Suppressor macrophage (primary cell): ENCODE measurements at regions not wholly inside any gene's neighbourhood (a gene's known extent, or its start where the extent isn't known, plus 50 kb on each side); places are given as distances from the start of the nearest gene placed in this dataset.
A peak's percentile ranks its signal among the peaks of the same experiment; 100 is the strongest.
"Not testable (repeated sequence)": the region's sequence is repeated elsewhere in the genome, so short reads cannot be mapped to it uniquely, and the experiment has no call there.

Source experiments
- DNase-seq, 4 experiments: peaks; one replicate each; pipeline ENCODE4 v3.0.0-alpha.2; 2020 to 2022

- DNase-seq = not testable (repeated sequence)
These were observed 873.0 kb upstream of the KLHL1 start for GRCh38 chr13:70981219-70981618.

GRCh38 chr13:70969321-70969720, 861.1 kb upstream of the KLHL1 start:
- no peak for DNase-seq

GRCh38 chr13:70967564-70967963, 859.3 kb upstream of the KLHL1 start:
- no peak for DNase-seq

- peak in 2 of 4 experiments; percentile 4 for DNase-seq
These were observed 856.6 kb upstream of the KLHL1 start for GRCh38 chr13:70964874-70965273.

- no peak for DNase-seq
These were observed 855.9 kb upstream of the KLHL1 start for GRCh38 chr13:70964124-70964523.

GRCh38 chr13:70960841-70961443, 852.7 kb upstream of the KLHL1 start:
- DNase-seq = peak; percentile 21 to 49 (median 34)

GRCh38 chr13:70959035-70959775, 851.0 kb upstream of the KLHL1 start:
- DNase-seq = no peak

- DNase-seq = no peak
These were observed 847.6 kb upstream of the KLHL1 start for GRCh38 chr13:70955887-70956286.

GRCh38 chr13:70950664-70951063, 842.4 kb upstream of the KLHL1 start:
- DNase-seq = no peak

GRCh38 chr13:70945506-70945905, 837.3 kb upstream of the KLHL1 start:
- no peak for DNase-seq

GRCh38 chr13:70941454-70941853, 833.2 kb upstream of the KLHL1 start:
- no peak for DNase-seq

GRCh38 chr13:70938462-70938861, 830.2 kb upstream of the KLHL1 start:
- DNase-seq = no peak

- no peak for DNase-seq
These were observed 824.3 kb upstream of the KLHL1 start for GRCh38 chr13:70932511-70932910.

- no peak for DNase-seq
These were observed 815.9 kb upstream of the KLHL1 start for GRCh38 chr13:70923863-70924752.

- DNase-seq = no peak
These were observed 803.0 kb upstream of the KLHL1 start for GRCh38 chr13:70911286-70911685.

GRCh38 chr13:70908795-70909194, 800.5 kb upstream of the KLHL1 start:
- DNase-seq = no peak

GRCh38 chr13:70905035-70905434, 796.8 kb upstream of the KLHL1 start:
- no peak for DNase-seq

GRCh38 chr13:70896136-70896535, 787.9 kb upstream of the KLHL1 start:
- DNase-seq = no peak

- DNase-seq = no peak
These were observed 787.3 kb upstream of the KLHL1 start for GRCh38 chr13:70895599-70895998.

- no peak for DNase-seq
These were observed 786.0 kb upstream of the KLHL1 start for GRCh38 chr13:70894258-70894657.

GRCh38 chr13:70893832-70894231, 785.6 kb upstream of the KLHL1 start:
- peak in 3 of 4 experiments; percentile 3 to 14 (median 10) for DNase-seq

- DNase-seq = no peak
These were observed 782.0 kb upstream of the KLHL1 start for GRCh38 chr13:70890289-70890688.

GRCh38 chr13:70889163-70889562, 780.9 kb upstream of the KLHL1 start:
- no peak for DNase-seq
